ENCODE measurements at regions not wholly inside any gene's neighbourhood (a gene's known extent, or its start where the extent isn't known, plus 50 kb on each side); places are given as distances from the start of the nearest gene placed in this dataset.

DNA sequence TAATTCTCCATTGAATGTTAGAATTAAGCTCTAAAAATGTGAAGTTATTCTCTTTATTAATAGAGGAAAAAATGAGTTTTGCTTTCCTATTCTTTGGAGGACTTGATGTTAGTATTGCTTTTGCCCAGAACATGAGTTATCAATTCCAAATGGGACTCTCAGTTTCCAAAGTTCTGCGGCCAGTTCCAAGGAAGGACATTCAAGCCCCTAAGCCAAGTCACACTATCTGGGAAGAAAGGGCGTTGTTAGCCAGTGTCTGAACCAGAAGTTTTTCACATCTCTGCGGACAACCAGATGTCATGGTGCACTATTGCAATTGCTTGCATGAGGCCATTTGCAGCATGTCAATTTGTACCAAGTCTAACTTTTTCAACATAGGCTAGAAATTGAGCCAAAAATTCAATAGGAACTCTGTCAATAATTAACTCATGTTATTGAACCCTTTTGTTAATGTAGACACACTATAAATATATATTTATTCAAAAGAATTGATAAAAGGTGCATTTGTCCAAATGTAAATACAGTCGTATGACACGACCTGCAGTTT, 183.3 kb upstream of the PIK3R1 start:
- no peak overlapping the region for H3K9ac ChIP-seq
- H3K4me2 ChIP-seq = no peak overlapping the region
- H3K36me3 ChIP-seq (replicated peaks in 1 of 2; ENCODE audit: control insufficient read depth in 1 of 2, insufficient read depth in 2 of 2, low read length in 1 of 2) = no peaks in the 10 kb centered on the region
- ChIA-PET CTCF (no interaction called here), POLR2A (interaction anchor here (0.7 kb wide), 1 partner anchor 16 kb away, joined by 3 read pairs; no protein-coding TSS in a partner anchor)
- WGBS (ENCODE audit: low lambda C conversion rate) = 77% methylated on average over 5 of the region's 5 CpGs
- H3K27me3 ChIP-seq (ENCODE audit: insufficient read depth) = no peaks in the 10 kb centered on the region
- H2AFZ ChIP-seq (ENCODE audit: low read depth) = no peak overlapping the region
- no peak for DNase-seq
- TF ChIP-seq MEF2A (IDR thresholded peaks at IDR 0.05; ENCODE audit: borderline replicate concordance, low read depth) (no peak), FOSL2 (IDR thresholded peaks at IDR 0.05; ENCODE audit: borderline replicate concordance, low read depth) (no peak), YY1 (IDR thresholded peaks at IDR 0.05; ENCODE audit: low read depth) (no peak), REST (IDR thresholded peaks at IDR 0.05; ENCODE audit: low read depth, low read length) (no peak), RFX5 (IDR thresholded peaks at IDR 0.05; ENCODE audit: low read length) (no peak), JUND (IDR thresholded peaks at IDR 0.05) (no peak), IRF3 (IDR thresholded peaks at IDR 0.05; ENCODE audit: low read depth, low read length) (no peak), EZH2phosphoT487 (IDR thresholded peaks at IDR 0.05; ENCODE audit: borderline replicate concordance, low read depth) (no peak), ELF1 (IDR thresholded peaks at IDR 0.05) (no peak)
- peaks cover 10 to 21% of the 10 kb centered on the region in 2 experiments for H3K4me1 ChIP-seq (ENCODE audit: control insufficient read depth in 1 of 2, insufficient read depth in 2 of 2, low read depth in 1 of 2, low read length in 1 of 2)
- H3F3A ChIP-seq (replicated peaks; ENCODE audit: insufficient read depth) = peaks cover 13% of the 10 kb centered on the region
- no peaks in the 10 kb centered on the region for H3K79me2 ChIP-seq (ENCODE audit: insufficient read depth)
- no peaks in the 10 kb centered on the region for H3K9me3 ChIP-seq
- H4K20me1 ChIP-seq (ENCODE audit: insufficient read depth) = no peaks in the 10 kb centered on the region; the same call in 1 of the 2 replicates
- no peaks in the 10 kb centered on the region for H3K9me2 ChIP-seq
- H3K4me3 ChIP-seq (ENCODE audit: low read depth in 2 of 2, low read length in 1 of 2) = no peak overlapping the region
- H3K27ac ChIP-seq (ENCODE audit: low read depth in 2 of 2, low read length in 1 of 2) = no peak overlapping the region; a peak in 1 of 4 replicates

- no peak overlapping the region for H3K9ac ChIP-seq
- peaks cover 17% of the 10 kb centered on the region for H3F3A ChIP-seq (replicated peaks; ENCODE audit: insufficient read depth)
- peak overlapping the region; percentile 45 for H2AFZ ChIP-seq (ENCODE audit: low read depth)
- H3K4me1 ChIP-seq (ENCODE audit: control insufficient read depth in 1 of 2, insufficient read depth in 2 of 2, low read depth in 1 of 2, low read length in 1 of 2) = peaks cover 10 to 26% of the 10 kb centered on the region in 2 experiments
- no peaks in the 10 kb centered on the region for H3K27me3 ChIP-seq (ENCODE audit: insufficient read depth)
- no peak overlapping the region for H3K4me3 ChIP-seq (ENCODE audit: low read depth in 2 of 2, low read length in 1 of 2)
- peak overlapping the region; percentile 77 to 90; a peak in 3 of 4 replicates for H3K27ac ChIP-seq (ENCODE audit: low read depth in 2 of 2, low read length in 1 of 2)
- WGBS (ENCODE audit: low lambda C conversion rate) = 39% methylated on average over 2 of the region's 2 CpGs
- POLR2A ChIA-PET = no interaction called here
- H4K20me1 ChIP-seq (ENCODE audit: insufficient read depth) = no peaks in the 10 kb centered on the region; the same call in 1 of the 2 replicates
- H3K79me2 ChIP-seq (ENCODE audit: insufficient read depth) = no peaks in the 10 kb centered on the region
- no peaks in the 10 kb centered on the region for H3K36me3 ChIP-seq (replicated peaks in 1 of 2; ENCODE audit: control insufficient read depth in 1 of 2, insufficient read depth in 2 of 2, low read length in 1 of 2)
- no peaks in the 10 kb centered on the region for H3K9me3 ChIP-seq
- H3K4me2 ChIP-seq = peak overlapping the region; percentile 63
- no peaks in the 10 kb centered on the region for H3K9me2 ChIP-seq
- CTCF ChIA-PET = interaction anchor here (0.6 kb wide), 1 partner anchor 176 kb away, joined by 4 read pairs; no protein-coding TSS in a partner anchor
- no peak for DNase-seq
- TF ChIP-seq EP300 (IDR thresholded peaks at IDR 0.05; ENCODE audit: borderline replicate concordance in 1 of 2, low read depth in 1 of 2, low read length in 1 of 2) = peak; percentile 36 to 91; a peak in 3 of 4 replicates
- TF ChIP-seq TAF1 (IDR thresholded peaks at IDR 0.05; ENCODE audit: borderline replicate concordance, low read depth, low read length) = 0 out of 2 replicates have a peak, but pooled peaks have one; percentile 21
- peak; percentile 39; the same call in 1 of the 2 replicates for TF ChIP-seq GATA2 (CRISPR knock-in tag; IDR thresholded peaks at IDR 0.05)
- no peak for TF ChIP-seq CHD2 (IDR thresholded peaks at IDR 0.05; ENCODE audit: low read length, partially characterized antibody)
- peak; percentile 90 for TF ChIP-seq PBX3 (IDR thresholded peaks at IDR 0.05)
- TF ChIP-seq FOXM1 (IDR thresholded peaks at IDR 0.05; ENCODE audit: low read depth) = 0 out of 2 replicates have a peak, but pooled peaks have one; percentile 38
- TF ChIP-seq, protein P1, sequence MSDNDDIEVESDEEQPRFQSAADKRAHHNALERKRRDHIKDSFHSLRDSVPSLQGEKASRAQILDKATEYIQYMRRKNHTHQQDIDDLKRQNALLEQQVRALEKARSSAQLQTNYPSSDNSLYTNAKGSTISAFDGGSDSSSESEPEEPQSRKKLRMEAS (IDR thresholded peaks at IDR 0.05; ENCODE audit: low read depth) = no peak
- peak; percentile 43; the same call in 1 of the 2 replicates for TF ChIP-seq POLR2AphosphoS5 (IDR thresholded peaks at IDR 0.05; ENCODE audit: low read depth, low read length)
- peak; percentile 64 for TF ChIP-seq MEF2A (IDR thresholded peaks at IDR 0.05; ENCODE audit: borderline replicate concordance, low read depth)
- peak; percentile 84 for TF ChIP-seq NFIC (IDR thresholded peaks at IDR 0.05; ENCODE audit: borderline replicate concordance)
- TF ChIP-seq USF1 (IDR thresholded peaks at IDR 0.05; ENCODE audit: borderline replicate concordance, low read depth) = no peak
- peak; percentile 95 for TF ChIP-seq TCF12 (IDR thresholded peaks at IDR 0.05)
- peak; percentile 92 for TF ChIP-seq JUND (IDR thresholded peaks at IDR 0.05)
- TF ChIP-seq GABPA (IDR thresholded peaks at IDR 0.05; ENCODE audit: low read depth) = no peak
These were observed 187.3 kb upstream of the PIK3R1 start for GRCh38 chr5:68028131-68028727.
